HEK293 (cell line): ENCODE measurements at regions not wholly inside any gene's neighbourhood (a gene's known extent, or its start where the extent isn't known, plus 50 kb on each side); places are given as distances from the start of the nearest gene placed in this dataset.

ENCODE experiments used
- HOXC10 ChIP-seq: sonication (generic); formaldehyde crosslinking; IDR thresholded peaks from 2 replicates; pipeline ENCODE4 v1.8.1; 2023; ENCODE audit warnings: mild to moderate bottlenecking, missing genetic modification reagents
- PRDM10 ChIP-seq: fragments of 450-650 bp; formaldehyde crosslinking; IDR thresholded peaks from 2 replicates; pipeline ENCODE4 v1.5.1; 2016; ENCODE audit warnings: missing biosample characterization, missing genetic modification characterization
- ZFP41 ChIP-seq: fragments of 450-650 bp; formaldehyde crosslinking; IDR thresholded peaks from 2 replicates; pipeline ENCODE4 v1.5.1; 2016; ENCODE audit warnings: missing biosample characterization, missing genetic modification characterization, borderline replicate concordance
- ZNF560 ChIP-seq: fragments of 450-650 bp; formaldehyde crosslinking; IDR thresholded peaks from 2 replicates; pipeline ENCODE4 v1.5.1; 2017; ENCODE audit warnings: missing biosample characterization, missing genetic modification characterization, borderline replicate concordance
- ZNF658 ChIP-seq: fragments of 450-650 bp; formaldehyde crosslinking; IDR thresholded peaks from 2 replicates; pipeline ENCODE4; 2016; ENCODE audit warnings: missing biosample characterization, missing genetic modification characterization
- TF ChIP-seq, protein P1 (sequence below): fragments of 450-650 bp; formaldehyde crosslinking; IDR thresholded peaks from 2 replicates; pipeline ENCODE4 v1.5.1; 2016; ENCODE audit warnings: missing biosample characterization, missing genetic modification characterization

DNA sequence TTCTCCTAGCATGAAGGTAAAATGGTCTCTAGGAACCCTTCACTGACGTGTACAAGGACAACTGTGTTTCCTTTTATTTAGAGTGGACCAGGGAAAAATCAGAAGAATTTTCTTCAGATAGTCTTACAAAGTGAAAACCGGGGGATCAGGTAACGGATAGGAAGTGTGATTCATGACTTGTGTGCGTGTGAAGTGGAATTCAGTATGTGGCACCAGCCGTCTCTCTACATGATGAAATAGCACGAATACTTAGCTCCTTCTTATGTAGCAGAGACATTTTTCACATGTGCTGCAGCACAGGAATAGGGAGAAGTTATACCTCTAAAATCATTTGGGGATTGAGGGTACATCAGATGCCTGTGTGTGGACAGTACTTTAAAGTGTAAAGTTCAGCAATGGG lies 159.2 kb downstream of the MEX3B start:
- TF ChIP-seq, protein P1, sequence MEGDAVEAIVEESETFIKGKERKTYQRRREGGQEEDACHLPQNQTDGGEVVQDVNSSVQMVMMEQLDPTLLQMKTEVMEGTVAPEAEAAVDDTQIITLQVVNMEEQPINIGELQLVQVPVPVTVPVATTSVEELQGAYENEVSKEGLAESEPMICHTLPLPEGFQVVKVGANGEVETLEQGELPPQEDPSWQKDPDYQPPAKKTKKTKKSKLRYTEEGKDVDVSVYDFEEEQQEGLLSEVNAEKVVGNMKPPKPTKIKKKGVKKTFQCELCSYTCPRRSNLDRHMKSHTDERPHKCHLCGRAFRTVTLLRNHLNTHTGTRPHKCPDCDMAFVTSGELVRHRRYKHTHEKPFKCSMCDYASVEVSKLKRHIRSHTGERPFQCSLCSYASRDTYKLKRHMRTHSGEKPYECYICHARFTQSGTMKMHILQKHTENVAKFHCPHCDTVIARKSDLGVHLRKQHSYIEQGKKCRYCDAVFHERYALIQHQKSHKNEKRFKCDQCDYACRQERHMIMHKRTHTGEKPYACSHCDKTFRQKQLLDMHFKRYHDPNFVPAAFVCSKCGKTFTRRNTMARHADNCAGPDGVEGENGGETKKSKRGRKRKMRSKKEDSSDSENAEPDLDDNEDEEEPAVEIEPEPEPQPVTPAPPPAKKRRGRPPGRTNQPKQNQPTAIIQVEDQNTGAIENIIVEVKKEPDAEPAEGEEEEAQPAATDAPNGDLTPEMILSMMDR (tag by site-specific recombination), result no peak
- TF ChIP-seq ZNF560 (tag by site-specific recombination) (no peak), ZNF658 (tag by site-specific recombination) (no peak), PRDM10 (no peak), ZFP41 (no peak), HOXC10 (CRISPR knock-in tag) (no peak)
